Mucosa of rectum (tissue), 2 donors: ENCODE measurements at regions not wholly inside any gene's neighbourhood (a gene's known extent, or its start where the extent isn't known, plus 50 kb on each side); places are given as distances from the start of the nearest gene placed in this dataset.

Source experiments
- H3K27ac ChIP-seq, 2 donors: one replicate each; pipeline ENCODE4 v1.7.0; 2013; ENCODE audit warnings: inconsistent platforms in 2 of 2, low read depth in 2 of 2, low read length in 2 of 2
- H3K27me3 ChIP-seq, 2 donors: one replicate each; pipeline ENCODE4 v1.7.0; 2013; ENCODE audit warnings: low read length in 2 of 2; ENCODE audit not compliant: control insufficient read depth in 2 of 2, insufficient read depth in 2 of 2
- H3K36me3 ChIP-seq, 2 donors: one replicate each; pipeline ENCODE4 v1.7.0; 2013; ENCODE audit warnings: low read length in 2 of 2; ENCODE audit not compliant: control insufficient read depth in 2 of 2, insufficient read depth in 2 of 2
- H3K4me1 ChIP-seq, 2 donors: one replicate each; pipeline ENCODE4 v1.7.0; 2013; ENCODE audit warnings: low read length in 2 of 2, mild to moderate bottlenecking in 1 of 2; ENCODE audit not compliant: control insufficient read depth in 2 of 2, insufficient read depth in 2 of 2
- H3K4me3 ChIP-seq, 2 donors: one replicate each; pipeline ENCODE4 v1.7.0; 2013; ENCODE audit warnings: low read length in 2 of 2
- H3K9ac ChIP-seq, 2 donors: one replicate each; pipeline ENCODE4 v1.7.0; 2013; ENCODE audit warnings: low read length in 2 of 2, low read depth in 1 of 2, mild to moderate bottlenecking in 1 of 2
- H3K9me3 ChIP-seq, 2 donors: one replicate each; pipeline ENCODE4 v1.7.0; 2013; ENCODE audit warnings: low read length in 2 of 2; ENCODE audit not compliant: control insufficient read depth in 2 of 2
- donor health status: healthy.
- donor health status: Normal muscosa, but diverticular disease.

GRCh38 chr3:181265750-181266333 lies 276.3 kb upstream of the DNAJC19 start:
- H3K4me1 ChIP-seq, result no peaks in the 10 kb centered on the region
- no peaks in the 10 kb centered on the region for H3K36me3 ChIP-seq
- H3K9me3 ChIP-seq, result no peaks in the 10 kb centered on the region
- no peaks in the 10 kb centered on the region for H3K27me3 ChIP-seq
- H3K9ac ChIP-seq, result no peak overlapping the region
- no peak overlapping the region for H3K27ac ChIP-seq
- no peak overlapping the region for H3K4me3 ChIP-seq

- no peaks in the 10 kb centered on the region for H3K9me3 ChIP-seq
- no peak overlapping the region for H3K27ac ChIP-seq
- H3K4me3 ChIP-seq, result no peak overlapping the region
- no peak overlapping the region for H3K9ac ChIP-seq
- no peaks in the 10 kb centered on the region for H3K36me3 ChIP-seq
- no peaks in the 10 kb centered on the region for H3K4me1 ChIP-seq
- no peaks in the 10 kb centered on the region for H3K27me3 ChIP-seq
These were observed 274.9 kb upstream of the DNAJC19 start for GRCh38 chr3:181264486-181264885.

GRCh38 chr3:181253796-181254195 lies 264.3 kb upstream of the DNAJC19 start:
- Histone ChIP-seq H3K4me3 (no peak overlapping the region), H3K4me1 (no peaks in the 10 kb centered on the region), H3K9ac (no peak overlapping the region), H3K36me3 (no peaks in the 10 kb centered on the region), H3K27ac (no peak overlapping the region), H3K27me3 (no peaks in the 10 kb centered on the region), H3K9me3 (no peaks in the 10 kb centered on the region)

- H3K4me3 ChIP-seq, result no peak overlapping the region
- no peaks in the 10 kb centered on the region for H3K4me1 ChIP-seq
- H3K9me3 ChIP-seq, result no peaks in the 10 kb centered on the region
- no peak overlapping the region for H3K9ac ChIP-seq
- no peaks in the 10 kb centered on the region for H3K27me3 ChIP-seq
- no peaks in the 10 kb centered on the region for H3K36me3 ChIP-seq
- no peak overlapping the region for H3K27ac ChIP-seq
These were observed 263.1 kb upstream of the DNAJC19 start for GRCh38 chr3:181252631-181253030.

- Histone ChIP-seq H3K4me3 (no peak overlapping the region), H3K9ac (no peak overlapping the region), H3K27ac (no peak overlapping the region), H3K27me3 (no peaks in the 10 kb centered on the region), H3K36me3 (no peaks in the 10 kb centered on the region), H3K4me1 (no peaks in the 10 kb centered on the region), H3K9me3 (no peaks in the 10 kb centered on the region)
These were observed 261.2 kb upstream of the DNAJC19 start for GRCh38 chr3:181250714-181251113.

GRCh38 chr3:181239441-181239840 lies 249.9 kb upstream of the DNAJC19 start:
- no peak overlapping the region for H3K27ac ChIP-seq
- H3K4me1 ChIP-seq, result no peaks in the 10 kb centered on the region
- no peaks in the 10 kb centered on the region for H3K9me3 ChIP-seq
- H3K36me3 ChIP-seq, result no peaks in the 10 kb centered on the region
- no peak overlapping the region for H3K9ac ChIP-seq
- H3K4me3 ChIP-seq, result no peak overlapping the region
- H3K27me3 ChIP-seq, result no peaks in the 10 kb centered on the region

GRCh38 chr3:181230258-181230657 lies 240.7 kb upstream of the DNAJC19 start:
- no peak overlapping the region for H3K4me3 ChIP-seq
- H3K27ac ChIP-seq, result no peak overlapping the region
- H3K9me3 ChIP-seq, result no peaks in the 10 kb centered on the region
- no peak overlapping the region for H3K9ac ChIP-seq
- H3K4me1 ChIP-seq, result no peaks in the 10 kb centered on the region
- no peaks in the 10 kb centered on the region for H3K36me3 ChIP-seq
- no peaks in the 10 kb centered on the region for H3K27me3 ChIP-seq

GRCh38 chr3:181213347-181213746 lies 223.8 kb upstream of the DNAJC19 start:
- Histone ChIP-seq H3K4me3 (no peak overlapping the region), H3K9me3 (no peaks in the 10 kb centered on the region), H3K27ac (no peak overlapping the region), H3K36me3 (no peaks in the 10 kb centered on the region), H3K4me1 (no peaks in the 10 kb centered on the region), H3K27me3 (no peaks in the 10 kb centered on the region), H3K9ac (no peak overlapping the region)

- Histone ChIP-seq H3K9me3 (no peaks in the 10 kb centered on the region), H3K27ac (no peak overlapping the region), H3K9ac (no peak overlapping the region), H3K27me3 (no peaks in the 10 kb centered on the region), H3K4me1 (no peaks in the 10 kb centered on the region), H3K4me3 (no peak overlapping the region), H3K36me3 (no peaks in the 10 kb centered on the region)
These were observed 222.7 kb upstream of the DNAJC19 start for GRCh38 chr3:181212271-181212670.

GRCh38 chr3:181210275-181210674 lies 220.7 kb upstream of the DNAJC19 start:
- Histone ChIP-seq H3K27me3 (no peaks in the 10 kb centered on the region), H3K9ac (no peak overlapping the region), H3K4me1 (no peaks in the 10 kb centered on the region), H3K9me3 (no peaks in the 10 kb centered on the region), H3K4me3 (no peak overlapping the region), H3K36me3 (no peaks in the 10 kb centered on the region), H3K27ac (no peak overlapping the region)

- H3K27ac ChIP-seq, result no peak overlapping the region
- H3K4me1 ChIP-seq, result no peaks in the 10 kb centered on the region
- no peak overlapping the region for H3K4me3 ChIP-seq
- no peaks in the 10 kb centered on the region for H3K27me3 ChIP-seq
- H3K36me3 ChIP-seq, result no peaks in the 10 kb centered on the region
- H3K9ac ChIP-seq, result no peak overlapping the region
- no peaks in the 10 kb centered on the region for H3K9me3 ChIP-seq
These were observed 200.0 kb upstream of the DNAJC19 start for GRCh38 chr3:181189556-181189955.
